PC-9 (cell line): ENCODE measurements at regions not wholly inside any gene's neighbourhood (a gene's known extent, or its start where the extent isn't known, plus 50 kb on each side); places are given as distances from the start of the nearest gene placed in this dataset.

Source experiments
- EZH2 ChIP-seq: fragments of 200-600 bp; sonication (generic); IDR thresholded peaks from 2 replicates; pipeline ENCODE4 v1.8.0; 2017; ENCODE audit warnings: antibody characterized with exemption, low read depth
- TF ChIP-seq, protein P1 (sequence below): fragments of 200-600 bp; sonication (generic); conservative IDR thresholded peaks from 2 replicates; pipeline ENCODE4 v1.6.1; 2017; ENCODE audit warnings: mixed run types, antibody characterized with exemption, mild to moderate bottlenecking, moderate library complexity

DNA sequence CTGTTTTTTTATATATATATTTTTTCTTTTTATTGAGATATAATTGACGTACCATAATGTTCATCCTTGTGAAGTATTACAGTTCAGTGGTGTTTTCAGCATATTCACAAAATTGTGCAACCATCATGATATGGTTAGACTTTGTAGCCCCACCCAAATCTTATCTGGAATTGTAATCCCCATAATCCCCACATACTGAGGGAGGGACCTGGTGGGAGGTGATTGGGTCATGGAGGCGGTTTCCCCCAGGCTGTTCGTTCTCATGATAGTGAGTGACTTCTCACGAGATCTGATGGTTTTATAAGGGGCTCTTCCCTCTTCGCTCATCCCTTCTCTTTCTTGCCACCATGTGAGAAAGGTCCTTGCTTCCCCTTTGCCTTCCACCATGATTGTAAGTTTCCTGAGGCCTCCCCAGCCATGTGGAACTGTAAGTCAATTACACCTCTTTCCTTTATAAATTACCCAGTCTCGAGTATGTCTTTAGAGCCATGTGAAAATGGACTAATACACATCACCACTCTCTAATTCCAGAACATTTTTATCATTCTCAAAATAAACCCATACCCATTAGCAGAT, 73.9 kb upstream of the SMNDC1 start:
- TF ChIP-seq, protein P1, sequence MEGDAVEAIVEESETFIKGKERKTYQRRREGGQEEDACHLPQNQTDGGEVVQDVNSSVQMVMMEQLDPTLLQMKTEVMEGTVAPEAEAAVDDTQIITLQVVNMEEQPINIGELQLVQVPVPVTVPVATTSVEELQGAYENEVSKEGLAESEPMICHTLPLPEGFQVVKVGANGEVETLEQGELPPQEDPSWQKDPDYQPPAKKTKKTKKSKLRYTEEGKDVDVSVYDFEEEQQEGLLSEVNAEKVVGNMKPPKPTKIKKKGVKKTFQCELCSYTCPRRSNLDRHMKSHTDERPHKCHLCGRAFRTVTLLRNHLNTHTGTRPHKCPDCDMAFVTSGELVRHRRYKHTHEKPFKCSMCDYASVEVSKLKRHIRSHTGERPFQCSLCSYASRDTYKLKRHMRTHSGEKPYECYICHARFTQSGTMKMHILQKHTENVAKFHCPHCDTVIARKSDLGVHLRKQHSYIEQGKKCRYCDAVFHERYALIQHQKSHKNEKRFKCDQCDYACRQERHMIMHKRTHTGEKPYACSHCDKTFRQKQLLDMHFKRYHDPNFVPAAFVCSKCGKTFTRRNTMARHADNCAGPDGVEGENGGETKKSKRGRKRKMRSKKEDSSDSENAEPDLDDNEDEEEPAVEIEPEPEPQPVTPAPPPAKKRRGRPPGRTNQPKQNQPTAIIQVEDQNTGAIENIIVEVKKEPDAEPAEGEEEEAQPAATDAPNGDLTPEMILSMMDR, result no peak
- no peak for TF ChIP-seq EZH2
